WTC11 (cell line): ENCODE measurements at regions not wholly inside any gene's neighbourhood (a gene's known extent, or its start where the extent isn't known, plus 50 kb on each side); places are given as distances from the start of the nearest gene placed in this dataset.

Experiments
- ATAC-seq: fragments of 200-7000 bp; cut with Tn5 transposase; 2 replicates; pipeline ENCODE4 v1.10.0; 2021; ENCODE audit warnings: mild to moderate bottlenecking, moderate library complexity
- CTCF ChIA-PET: fragments of 300-600 bp; sonication (Branson Sonifier 250); formaldehyde crosslinking; loops from one replicate; lab custom pipeline; 2021; ENCODE audit warnings: antibody characterized with exemption; lab: Charles Lee
- POLR2A ChIA-PET: fragments of 350-600 bp; sonication (Branson Sonifier 250); formaldehyde crosslinking; loops from one replicate; lab custom pipeline; 2021; ENCODE audit warnings: antibody characterized with exemption; lab: Charles Lee
- DNase-seq: peaks from one replicate; pipeline ENCODE4 v3.0.0; 2021; ENCODE audit warnings: low spot score
- H3K27ac Mint-ChIP-seq: 2 replicates; pipeline ENCODE4 v1.8.0; 2021; ENCODE audit warnings: mixed read lengths
- H3K27me3 Mint-ChIP-seq: 2 replicates; pipeline ENCODE4 v1.8.0; 2021; ENCODE audit warnings: low read depth, mild to moderate bottlenecking, moderate library complexity, mixed read lengths
- H3K36me3 Mint-ChIP-seq: 2 replicates; pipeline ENCODE4 v1.8.0; 2021; ENCODE audit warnings: mixed read lengths
- H3K4me1 Mint-ChIP-seq: 2 replicates; pipeline ENCODE4 v1.8.0; 2022; ENCODE audit warnings: mixed read lengths
- H3K4me3 Mint-ChIP-seq: 2 replicates; pipeline ENCODE4 v1.8.0; 2021; ENCODE audit warnings: mild to moderate bottlenecking, moderate library complexity, mixed read lengths
- H3K9me3 Mint-ChIP-seq: 2 replicates; pipeline ENCODE4 v1.8.0; 2021; ENCODE audit warnings: mixed read lengths
- CBFB ChIP-seq: sonication (generic); formaldehyde crosslinking; IDR thresholded peaks from 2 replicates; pipeline ENCODE4 v1.8.1; 2022; ENCODE audit warnings: mild to moderate bottlenecking, low read depth, missing genetic modification reagents
- CREB1 ChIP-seq: sonication (generic); formaldehyde crosslinking; IDR thresholded peaks from 2 replicates; pipeline ENCODE4 v1.8.0; 2023; ENCODE audit warnings: mild to moderate bottlenecking, missing genetic modification reagents
- FOXJ3 ChIP-seq: sonication (generic); formaldehyde crosslinking; IDR thresholded peaks from 2 replicates; pipeline ENCODE4 v1.9.0; 2021; ENCODE audit warnings: missing genetic modification reagents, mild to moderate bottlenecking, borderline replicate concordance
- FOXK1 ChIP-seq: sonication (generic); formaldehyde crosslinking; IDR thresholded peaks from 2 replicates; pipeline ENCODE4 v1.8.0; 2022; ENCODE audit warnings: mild to moderate bottlenecking, moderate library complexity, missing genetic modification reagents
- FOXP1 ChIP-seq: sonication (generic); formaldehyde crosslinking; IDR thresholded peaks from 2 replicates; pipeline ENCODE4 v1.8.0; 2022; ENCODE audit warnings: missing genetic modification reagents, mild to moderate bottlenecking, moderate library complexity, borderline replicate concordance
- IRF2 ChIP-seq: sonication (generic); formaldehyde crosslinking; IDR thresholded peaks from 2 replicates; pipeline ENCODE4 v1.8.0; 2022; ENCODE audit warnings: low read depth, missing genetic modification reagents, borderline replicate concordance
- NR1H2 ChIP-seq: sonication (generic); formaldehyde crosslinking; IDR thresholded peaks from 2 replicates; pipeline ENCODE4 v1.9.0; 2021; ENCODE audit warnings: mild to moderate bottlenecking, moderate library complexity, missing genetic modification reagents
- PRRX2 ChIP-seq: fragments of 250-450 bp; sonication (Bioruptor Pico); IDR thresholded peaks from 2 replicates; pipeline ENCODE4 v1.8.0; 2021; ENCODE audit warnings: mild to moderate bottlenecking
- RELA ChIP-seq: sonication (generic); formaldehyde crosslinking; IDR thresholded peaks from 2 replicates; pipeline ENCODE4 v1.8.1; 2022; ENCODE audit warnings: missing genetic modification reagents, mild to moderate bottlenecking, borderline replicate concordance
- SP1 ChIP-seq: sonication (generic); formaldehyde crosslinking; conservative IDR thresholded peaks from 2 replicates; pipeline ENCODE4 v1.8.1; 2022; ENCODE audit warnings: missing genetic modification reagents
- ZNF317 ChIP-seq: sonication (generic); formaldehyde crosslinking; IDR thresholded peaks from 2 replicates; pipeline ENCODE4 v1.8.1; 2023; ENCODE audit warnings: low read depth, mild to moderate bottlenecking, moderate library complexity, missing genetic modification reagents, borderline replicate concordance
- ZNF416 ChIP-seq: fragments of 250-450 bp; sonication (Bioruptor Pico); IDR thresholded peaks from 2 replicates; pipeline ENCODE4 v1.9.0; 2021; ENCODE audit warnings: mild to moderate bottlenecking, inconsistent platforms
- TF ChIP-seq, protein P1 (sequence below): fragments of 250-450 bp; sonication (Bioruptor Pico); IDR thresholded peaks from 2 replicates; pipeline ENCODE4 v1.8.0; 2021; ENCODE audit warnings: mild to moderate bottlenecking
- TF ChIP-seq, protein P2 (sequence below): sonication (generic); formaldehyde crosslinking; IDR thresholded peaks from 2 replicates; pipeline ENCODE4 v1.8.1; 2023; ENCODE audit warnings: mild to moderate bottlenecking, moderate library complexity, missing genetic modification reagents
- TF ChIP-seq, protein P3 (sequence below): sonication (generic); formaldehyde crosslinking; IDR thresholded peaks from 2 replicates; pipeline ENCODE4 v1.8.1; 2022; ENCODE audit warnings: mild to moderate bottlenecking, missing genetic modification reagents, moderate library complexity, borderline replicate concordance
- TF ChIP-seq, protein P4 (sequence below): sonication (generic); formaldehyde crosslinking; IDR thresholded peaks from 2 replicates; pipeline ENCODE4 v1.8.1; 2022; ENCODE audit warnings: low read depth, missing genetic modification reagents, borderline replicate concordance
- TF ChIP-seq, protein P5 (sequence below): sonication (generic); formaldehyde crosslinking; IDR thresholded peaks from 2 replicates; pipeline ENCODE4 v1.8.1; 2022; ENCODE audit warnings: low read depth, mild to moderate bottlenecking, moderate library complexity, missing genetic modification reagents, borderline replicate concordance
- TF ChIP-seq, protein P6 (sequence below): fragments of 250-450 bp; sonication (Bioruptor Pico); IDR thresholded peaks from 2 replicates; pipeline ENCODE4 v2.1.2; 2022; ENCODE audit warnings: mild to moderate bottlenecking, moderate library complexity
- TF ChIP-seq, protein P7 (sequence below): fragments of 250-450 bp; sonication (Bioruptor Pico); IDR thresholded peaks from 2 replicates; pipeline ENCODE4 v1.9.0; 2021; ENCODE audit warnings: moderate library complexity, mild to moderate bottlenecking, inconsistent platforms, borderline replicate concordance
- TF ChIP-seq, protein P8 (sequence below): sonication (generic); formaldehyde crosslinking; IDR thresholded peaks from 2 replicates; pipeline ENCODE4 v1.8.1; 2023; ENCODE audit warnings: mild to moderate bottlenecking, missing genetic modification reagents, moderate library complexity

DNA sequence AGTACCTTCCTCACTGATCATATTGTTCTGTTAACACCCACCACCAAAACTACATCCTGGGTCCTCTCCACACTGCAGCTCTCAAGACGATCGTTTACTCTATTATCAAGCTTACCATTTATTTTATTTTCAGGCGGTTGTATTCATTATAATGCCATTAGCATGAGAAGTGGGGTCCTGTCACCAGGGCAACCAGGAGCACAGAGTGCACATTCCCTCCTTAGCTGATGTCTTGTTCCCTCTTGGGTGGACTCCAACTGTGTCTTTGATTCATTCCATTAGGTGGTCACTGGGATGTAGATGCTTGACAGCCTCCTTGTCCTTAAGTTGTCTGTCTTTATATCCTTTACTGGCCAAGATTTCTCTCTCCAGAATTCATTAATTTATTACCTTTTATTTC lies 965.9 kb upstream of the EEF2KMT start:
- TF ChIP-seq, protein P1, sequence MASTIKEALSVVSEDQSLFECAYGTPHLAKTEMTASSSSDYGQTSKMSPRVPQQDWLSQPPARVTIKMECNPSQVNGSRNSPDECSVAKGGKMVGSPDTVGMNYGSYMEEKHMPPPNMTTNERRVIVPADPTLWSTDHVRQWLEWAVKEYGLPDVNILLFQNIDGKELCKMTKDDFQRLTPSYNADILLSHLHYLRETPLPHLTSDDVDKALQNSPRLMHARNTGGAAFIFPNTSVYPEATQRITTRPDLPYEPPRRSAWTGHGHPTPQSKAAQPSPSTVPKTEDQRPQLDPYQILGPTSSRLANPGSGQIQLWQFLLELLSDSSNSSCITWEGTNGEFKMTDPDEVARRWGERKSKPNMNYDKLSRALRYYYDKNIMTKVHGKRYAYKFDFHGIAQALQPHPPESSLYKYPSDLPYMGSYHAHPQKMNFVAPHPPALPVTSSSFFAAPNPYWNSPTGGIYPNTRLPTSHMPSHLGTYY (CRISPR knock-in tag), result no peak
- TF ChIP-seq SP1, result no peak
- TF ChIP-seq, protein P2, sequence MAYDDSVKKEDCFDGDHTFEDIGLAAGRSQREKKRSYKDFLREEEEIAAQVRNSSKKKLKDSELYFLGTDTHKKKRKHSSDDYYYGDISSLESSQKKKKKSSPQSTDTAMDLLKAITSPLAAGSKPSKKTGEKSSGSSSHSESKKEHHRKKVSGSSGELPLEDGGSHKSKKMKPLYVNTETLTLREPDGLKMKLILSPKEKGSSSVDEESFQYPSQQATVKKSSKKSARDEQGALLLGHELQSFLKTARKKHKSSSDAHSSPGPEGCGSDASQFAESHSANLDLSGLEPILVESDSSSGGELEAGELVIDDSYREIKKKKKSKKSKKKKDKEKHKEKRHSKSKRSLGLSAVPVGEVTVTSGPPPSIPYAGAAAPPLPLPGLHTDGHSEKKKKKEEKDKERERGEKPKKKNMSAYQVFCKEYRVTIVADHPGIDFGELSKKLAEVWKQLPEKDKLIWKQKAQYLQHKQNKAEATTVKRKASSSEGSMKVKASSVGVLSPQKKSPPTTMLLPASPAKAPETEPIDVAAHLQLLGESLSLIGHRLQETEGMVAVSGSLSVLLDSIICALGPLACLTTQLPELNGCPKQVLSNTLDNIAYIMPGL (CRISPR knock-in tag), result no peak
- TF ChIP-seq IRF2 (CRISPR knock-in tag), result no peak
- TF ChIP-seq, protein P3, sequence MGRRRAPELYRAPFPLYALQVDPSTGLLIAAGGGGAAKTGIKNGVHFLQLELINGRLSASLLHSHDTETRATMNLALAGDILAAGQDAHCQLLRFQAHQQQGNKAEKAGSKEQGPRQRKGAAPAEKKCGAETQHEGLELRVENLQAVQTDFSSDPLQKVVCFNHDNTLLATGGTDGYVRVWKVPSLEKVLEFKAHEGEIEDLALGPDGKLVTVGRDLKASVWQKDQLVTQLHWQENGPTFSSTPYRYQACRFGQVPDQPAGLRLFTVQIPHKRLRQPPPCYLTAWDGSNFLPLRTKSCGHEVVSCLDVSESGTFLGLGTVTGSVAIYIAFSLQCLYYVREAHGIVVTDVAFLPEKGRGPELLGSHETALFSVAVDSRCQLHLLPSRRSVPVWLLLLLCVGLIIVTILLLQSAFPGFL (CRISPR knock-in tag), result no peak
- no peak for TF ChIP-seq NR1H2 (CRISPR knock-in tag)
- ATAC-seq (no peak), DNase-seq (no peak)
- Mint-ChIP-seq H3K27me3 (peaks cover 15% of the 10 kb centered on the region), H3K4me1 (no peaks in the 10 kb centered on the region), H3K27ac (no peak overlapping the region), H3K9me3 (peaks cover 85% of the 10 kb centered on the region), H3K4me3 (no peak overlapping the region), H3K36me3 (peaks cover 74% of the 10 kb centered on the region)
- CTCF ChIA-PET, result no interaction called here
- POLR2A ChIA-PET, result no interaction called here

DNA sequence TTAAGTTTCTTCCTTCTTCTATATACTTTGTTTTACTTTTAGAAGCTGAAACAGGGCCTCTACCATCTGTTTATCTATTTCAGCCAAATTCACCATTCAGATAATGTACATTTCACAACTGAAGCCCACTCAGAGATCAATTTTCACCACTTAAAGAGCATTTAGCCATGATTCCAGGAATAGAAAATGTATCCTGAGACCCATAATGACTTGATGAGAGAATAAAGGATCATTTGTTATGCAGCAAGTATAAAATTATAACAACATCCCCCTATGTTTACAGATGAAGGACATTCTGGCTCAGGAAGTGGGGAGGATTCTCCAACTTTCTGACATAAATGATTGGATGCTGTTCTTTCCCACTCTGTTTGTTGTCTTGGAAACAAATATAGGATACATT lies 962.1 kb upstream of the EEF2KMT start:
- Mint-ChIP-seq H3K4me3 (no peak overlapping the region), H3K9me3 (peaks cover 88% of the 10 kb centered on the region), H3K4me1 (no peaks in the 10 kb centered on the region), H3K36me3 (peaks cover 65% of the 10 kb centered on the region), H3K27me3 (peaks cover 20% of the 10 kb centered on the region), H3K27ac (no peak overlapping the region)
- ATAC-seq (no peak), DNase-seq (no peak)
- TF ChIP-seq, protein P4, sequence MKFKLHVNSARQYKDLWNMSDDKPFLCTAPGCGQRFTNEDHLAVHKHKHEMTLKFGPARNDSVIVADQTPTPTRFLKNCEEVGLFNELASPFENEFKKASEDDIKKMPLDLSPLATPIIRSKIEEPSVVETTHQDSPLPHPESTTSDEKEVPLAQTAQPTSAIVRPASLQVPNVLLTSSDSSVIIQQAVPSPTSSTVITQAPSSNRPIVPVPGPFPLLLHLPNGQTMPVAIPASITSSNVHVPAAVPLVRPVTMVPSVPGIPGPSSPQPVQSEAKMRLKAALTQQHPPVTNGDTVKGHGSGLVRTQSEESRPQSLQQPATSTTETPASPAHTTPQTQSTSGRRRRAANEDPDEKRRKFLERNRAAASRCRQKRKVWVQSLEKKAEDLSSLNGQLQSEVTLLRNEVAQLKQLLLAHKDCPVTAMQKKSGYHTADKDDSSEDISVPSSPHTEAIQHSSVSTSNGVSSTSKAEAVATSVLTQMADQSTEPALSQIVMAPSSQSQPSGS (CRISPR knock-in tag), result no peak
- TF ChIP-seq CREB1 (no peak), RELA (CRISPR knock-in tag) (no peak), PRRX2 (CRISPR knock-in tag) (no peak), ZNF416 (CRISPR knock-in tag) (no peak), FOXP1 (CRISPR knock-in tag) (no peak), NR1H2 (CRISPR knock-in tag) (no peak)
- TF ChIP-seq, protein P5, sequence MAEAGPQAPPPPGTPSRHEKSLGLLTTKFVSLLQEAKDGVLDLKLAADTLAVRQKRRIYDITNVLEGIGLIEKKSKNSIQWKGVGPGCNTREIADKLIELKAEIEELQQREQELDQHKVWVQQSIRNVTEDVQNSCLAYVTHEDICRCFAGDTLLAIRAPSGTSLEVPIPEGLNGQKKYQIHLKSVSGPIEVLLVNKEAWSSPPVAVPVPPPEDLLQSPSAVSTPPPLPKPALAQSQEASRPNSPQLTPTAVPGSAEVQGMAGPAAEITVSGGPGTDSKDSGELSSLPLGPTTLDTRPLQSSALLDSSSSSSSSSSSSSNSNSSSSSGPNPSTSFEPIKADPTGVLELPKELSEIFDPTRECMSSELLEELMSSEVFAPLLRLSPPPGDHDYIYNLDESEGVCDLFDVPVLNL (CRISPR knock-in tag), result no peak
- ChIA-PET POLR2A (no interaction called here), CTCF (no interaction called here)

DNA sequence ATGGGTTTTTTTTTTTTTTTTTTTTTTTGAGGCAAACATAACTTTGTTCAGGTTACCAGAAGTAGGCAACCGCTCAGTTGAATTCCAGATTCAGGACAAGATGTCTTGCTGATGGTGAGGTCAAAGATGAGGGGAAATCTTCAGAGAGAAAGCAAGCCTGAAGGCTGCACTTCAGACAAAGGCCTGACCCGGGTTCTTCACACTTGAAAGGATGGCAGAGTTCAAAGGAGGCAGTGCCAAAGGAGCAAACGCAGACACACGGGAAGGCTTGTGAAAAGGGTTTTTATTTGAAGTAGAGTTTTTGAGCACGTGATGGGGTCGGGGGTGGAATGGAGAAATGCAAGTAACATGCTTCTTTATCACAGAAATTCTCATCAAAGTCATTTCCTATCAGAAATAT lies 960.2 kb upstream of the EEF2KMT start:
- Mint-ChIP-seq H3K27me3 (peaks cover 24% of the 10 kb centered on the region), H3K27ac (no peak overlapping the region), H3K4me1 (no peaks in the 10 kb centered on the region), H3K4me3 (no peak overlapping the region), H3K9me3 (peaks cover 84% of the 10 kb centered on the region), H3K36me3 (peaks cover 65% of the 10 kb centered on the region)
- TF ChIP-seq, protein P5 (CRISPR knock-in tag), result no peak
- TF ChIP-seq, protein P6, sequence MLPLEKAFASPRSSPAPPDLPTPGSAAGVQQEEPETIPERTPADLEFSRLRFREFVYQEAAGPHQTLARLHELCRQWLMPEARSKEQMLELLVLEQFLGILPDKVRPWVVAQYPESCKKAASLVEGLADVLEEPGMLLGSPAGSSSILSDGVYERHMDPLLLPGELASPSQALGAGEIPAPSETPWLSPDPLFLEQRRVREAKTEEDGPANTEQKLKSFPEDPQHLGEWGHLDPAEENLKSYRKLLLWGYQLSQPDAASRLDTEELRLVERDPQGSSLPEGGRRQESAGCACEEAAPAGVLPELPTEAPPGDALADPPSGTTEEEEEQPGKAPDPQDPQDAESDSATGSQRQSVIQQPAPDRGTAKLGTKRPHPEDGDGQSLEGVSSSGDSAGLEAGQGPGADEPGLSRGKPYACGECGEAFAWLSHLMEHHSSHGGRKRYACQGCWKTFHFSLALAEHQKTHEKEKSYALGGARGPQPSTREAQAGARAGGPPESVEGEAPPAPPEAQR, result no peak
- TF ChIP-seq CBFB (CRISPR knock-in tag), result no peak
- TF ChIP-seq FOXJ3 (CRISPR knock-in tag), result no peak
- no peak for TF ChIP-seq ZNF317 (CRISPR knock-in tag)
- TF ChIP-seq, protein P7, sequence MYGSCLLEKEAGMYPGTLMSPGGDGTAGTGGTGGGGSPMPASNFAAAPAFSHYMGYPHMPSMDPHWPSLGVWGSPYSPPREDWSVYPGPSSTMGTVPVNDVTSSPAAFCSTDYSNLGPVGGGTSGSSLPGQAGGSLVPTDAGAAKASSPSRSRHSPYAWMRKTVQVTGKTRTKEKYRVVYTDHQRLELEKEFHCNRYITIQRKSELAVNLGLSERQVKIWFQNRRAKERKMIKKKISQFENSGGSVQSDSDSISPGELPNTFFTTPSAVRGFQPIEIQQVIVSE (CRISPR knock-in tag), result no peak
- TF ChIP-seq, protein P8, sequence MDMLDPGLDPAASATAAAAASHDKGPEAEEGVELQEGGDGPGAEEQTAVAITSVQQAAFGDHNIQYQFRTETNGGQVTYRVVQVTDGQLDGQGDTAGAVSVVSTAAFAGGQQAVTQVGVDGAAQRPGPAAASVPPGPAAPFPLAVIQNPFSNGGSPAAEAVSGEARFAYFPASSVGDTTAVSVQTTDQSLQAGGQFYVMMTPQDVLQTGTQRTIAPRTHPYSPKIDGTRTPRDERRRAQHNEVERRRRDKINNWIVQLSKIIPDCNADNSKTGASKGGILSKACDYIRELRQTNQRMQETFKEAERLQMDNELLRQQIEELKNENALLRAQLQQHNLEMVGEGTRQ (CRISPR knock-in tag), result no peak
- no peak for TF ChIP-seq FOXK1 (CRISPR knock-in tag)
- POLR2A ChIA-PET, result no interaction called here
- no peak for DNase-seq
- no peak for ATAC-seq
- CTCF ChIA-PET, result no interaction called here
